Spleen (tissue), 11 donors: ENCODE measurements at regions not wholly inside any gene's neighbourhood (a gene's known extent, or its start where the extent isn't known, plus 50 kb on each side); places are given as distances from the start of the nearest gene placed in this dataset.

Experiments
- DNase-seq: peaks from one replicate; pipeline ENCODE4 v3.0.0-alpha.2; 2020
- H3K27ac ChIP-seq, 8 donors: fragments of 200-600 bp; sonication (generic) in 7 of 8; 1 replicate in 4 of 8; 2 replicates in 4 of 8; pipeline versions ENCODE4 v1.5.0 to v1.8.0; 2016 to 2021; ENCODE audit warnings: inconsistent platforms in 4 of 8, mild to moderate bottlenecking in 4 of 8, moderate library complexity in 1 of 8
- H3K27me3 ChIP-seq, 7 donors: fragments of 200-600 bp; sonication (generic) in 6 of 7; replicated peaks in 1 of 7; 1 replicate in 4 of 7; 2 replicates in 3 of 7; pipeline versions ENCODE4 v1.5.0 to v1.8.0; 2016 to 2021; ENCODE audit warnings: inconsistent platforms in 3 of 7, mild to moderate bottlenecking in 1 of 7
- H3K36me3 ChIP-seq, 6 donors: fragments of 200-600 bp; sonication (generic) in 5 of 6; 1 replicate in 4 of 6; 2 replicates in 2 of 6; pipeline versions ENCODE4 v1.5.0 to v1.8.0; 2016 to 2021; ENCODE audit warnings: inconsistent platforms in 2 of 6
- H3K4me1 ChIP-seq, 6 donors: fragments of 200-600 bp; sonication (generic) in 5 of 6; 1 replicate in 3 of 6; 2 replicates in 3 of 6; pipeline versions ENCODE4 v1.5.0 to v1.8.0; 2016 to 2021; ENCODE audit warnings: inconsistent platforms in 3 of 6
- H3K4me3 ChIP-seq, 8 donors: fragments of 200-600 bp; sonication (generic) in 7 of 8; 1 replicate in 4 of 8; 2 replicates in 4 of 8; pipeline versions ENCODE4 v1.5.0 to v1.8.0; 2016 to 2021; ENCODE audit warnings: inconsistent platforms in 4 of 8, mild to moderate bottlenecking in 4 of 8, moderate library complexity in 2 of 8
- H3K9me3 ChIP-seq, 8 donors: fragments of 200-600 bp; sonication (generic) in 7 of 8; 1 replicate in 4 of 8; 2 replicates in 4 of 8; pipeline versions ENCODE4 v1.5.0 to v1.8.0; 2016 to 2021; ENCODE audit warnings: inconsistent platforms in 4 of 8
- CTCF ChIP-seq, 11 experiments: fragments of 200-600 bp in 7 of 11; fragments of 450-650 bp in 4 of 11; sonication (generic) in 4 of 11; IDR thresholded peaks in 8 of 11; conservative IDR thresholded peaks in 3 of 11; 1 replicate in 7 of 11; 2 replicates in 4 of 11; pipeline versions ENCODE4 v1.4.0 to v1.8.0; 2016 to 2021; ENCODE audit warnings: antibody characterized with exemption in 11 of 11, inconsistent platforms in 4 of 11, mild to moderate bottlenecking in 1 of 11
- POLR2A ChIP-seq, 3 donors: fragments of 450-650 bp; IDR thresholded peaks; one replicate each; pipeline ENCODE4 v1.5.1; 2017; ENCODE audit warnings: antibody characterized with exemption in 3 of 3, mild to moderate bottlenecking in 1 of 3
- POLR2AphosphoS5 ChIP-seq, 3 donors: sonication (generic); formaldehyde crosslinking; IDR thresholded peaks; one replicate each; pipeline ENCODE4 v1.5.1; 2017; ENCODE audit warnings: antibody characterized with exemption in 3 of 3
- WGBS, 5 donors: extraction: QIAGEN DNeasy Blood & Tissue Kit in 3 of 5; methylation state at CpG; one replicate each; pipeline versions ENCODE4 v1.1.5 to v1.1.7; 2013 to 2018; 5-methylcytosine and 5-hydroxymethylcytosine counted together
- intact Hi-C: fragments of 100-400 bp; cut with DNase I; formaldehyde crosslinking; loops from one replicate; pipeline ENCODE4 v1.15.0; 2023; ENCODE audit warnings: low total_unique reads
- donor health status: healthy with polysubstance abuse.
- donor health status: DM: no; HTN: no; CAD: no; lungs with moderate emphysema.
- donor health status: DM: no; HTN: no; CAD: no.
- donor health status: Bipolar disorder and iron deficiency.
- donor health status: healthy.
- donor health status: DM: no; HTN: no; CAD: no.
- donor health status: DM: yes; HTN: yes; CAD: no.

GRCh38 chr10:9863559-9864121, 1154.0 kb upstream of the CELF2 start:
- Histone ChIP-seq H3K9me3 (no peaks in the 10 kb centered on the region), H3K27me3 (no peaks in the 10 kb centered on the region), H3K4me1 (no peaks in the 10 kb centered on the region), H3K27ac (no peak overlapping the region), H3K4me3 (no peak overlapping the region), H3K36me3 (no peaks in the 10 kb centered on the region)
- TF ChIP-seq POLR2A (IDR thresholded peaks at IDR 0.05), result no peak
- TF ChIP-seq POLR2AphosphoS5 (IDR thresholded peaks at IDR 0.05), result no peak
- no peak for TF ChIP-seq CTCF (IDR thresholded peaks at IDR 0.05 in 8 of 11, conservative IDR thresholded peaks at IDR 0.05 in 3 of 11)
- DNase-seq, result no peak
- WGBS, 5 donors, result 85 to 92% (median 90%) methylated on average over 9 of the region's 9 CpGs
- intact Hi-C loops, result no loop called here

DNA sequence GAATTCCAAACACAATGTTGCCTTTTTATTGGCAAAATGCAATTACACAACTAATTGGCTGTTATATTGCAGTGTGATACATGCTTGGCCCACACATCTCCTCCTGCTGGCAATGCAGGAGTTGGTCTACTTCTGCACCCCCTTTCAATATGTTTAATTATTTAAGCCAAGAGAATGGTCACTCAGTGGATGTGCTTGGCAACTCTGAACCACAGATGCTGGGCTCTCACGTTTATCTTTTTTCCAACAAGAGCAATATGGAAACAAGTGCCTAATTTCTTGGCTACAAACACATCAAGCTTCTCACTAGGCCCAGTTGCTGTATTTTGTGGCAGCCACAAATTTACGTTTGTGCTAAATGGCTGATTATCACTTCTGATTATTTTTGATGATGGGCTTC, 1149.2 kb upstream of the CELF2 start:
- H3K4me1 ChIP-seq, result no peaks in the 10 kb centered on the region
- no peak overlapping the region for H3K4me3 ChIP-seq
- no peaks in the 10 kb centered on the region for H3K27me3 ChIP-seq
- 68 to 86% (median 75%) methylated on average over 2 of the region's 2 CpGs for WGBS, 5 donors
- no peak for TF ChIP-seq CTCF (IDR thresholded peaks at IDR 0.05 in 8 of 11, conservative IDR thresholded peaks at IDR 0.05 in 3 of 11)
- intact Hi-C loops, result no loop called here
- DNase-seq, result no peak
- H3K9me3 ChIP-seq, result no peaks in the 10 kb centered on the region
- H3K36me3 ChIP-seq, result no peaks in the 10 kb centered on the region
- H3K27ac ChIP-seq, result no peak overlapping the region

DNA sequence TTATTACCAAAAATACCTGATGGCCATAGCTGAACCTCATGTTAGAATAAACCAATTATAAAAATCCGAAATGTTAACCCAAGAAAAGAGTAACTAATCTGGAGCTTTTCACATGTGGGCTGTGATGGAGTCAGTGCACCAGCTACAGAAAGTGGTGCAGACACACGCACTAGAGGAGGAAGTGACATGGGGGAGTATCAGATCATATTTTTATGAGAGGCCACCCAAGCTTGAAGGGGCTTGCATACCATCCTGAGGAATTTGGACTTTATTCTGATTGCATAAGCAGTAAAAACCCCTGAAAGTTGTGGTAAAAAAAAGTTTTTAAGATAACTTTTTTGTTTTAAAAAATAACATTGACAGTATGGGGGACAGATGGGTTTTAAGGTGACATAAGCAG, 1148.5 kb upstream of the CELF2 start:
- no peaks in the 10 kb centered on the region for H3K9me3 ChIP-seq
- H3K27ac ChIP-seq, result no peak overlapping the region
- 52 to 73% (median 67%) methylated on average over 2 of the region's 2 CpGs for WGBS, 5 donors
- H3K4me3 ChIP-seq, result no peak overlapping the region
- intact Hi-C loops, result no loop called here
- TF ChIP-seq CTCF (IDR thresholded peaks at IDR 0.05 in 8 of 11, conservative IDR thresholded peaks at IDR 0.05 in 3 of 11) (no peak), POLR2A (IDR thresholded peaks at IDR 0.05) (no peak), POLR2AphosphoS5 (IDR thresholded peaks at IDR 0.05) (no peak)
- H3K4me1 ChIP-seq, result no peaks in the 10 kb centered on the region
- H3K27me3 ChIP-seq, result no peaks in the 10 kb centered on the region
- H3K36me3 ChIP-seq, result no peaks in the 10 kb centered on the region
- no peak for DNase-seq

GRCh38 chr10:9869606-9870176, 1148.0 kb upstream of the CELF2 start:
- intact Hi-C loops, result no loop called here
- Histone ChIP-seq H3K27ac (no peak overlapping the region), H3K27me3 (no peaks in the 10 kb centered on the region), H3K4me3 (no peak overlapping the region), H3K4me1 (no peaks in the 10 kb centered on the region), H3K36me3 (no peaks in the 10 kb centered on the region), H3K9me3 (no peaks in the 10 kb centered on the region)
- DNase-seq, result no peak
- TF ChIP-seq CTCF (IDR thresholded peaks at IDR 0.05 in 8 of 11, conservative IDR thresholded peaks at IDR 0.05 in 3 of 11) (no peak), POLR2AphosphoS5 (IDR thresholded peaks at IDR 0.05) (no peak), POLR2A (IDR thresholded peaks at IDR 0.05) (no peak)
- 37 to 46% (median 39%) methylated on average over 4 to 5 of the region's 5 CpGs for WGBS, 5 donors
